HuH-7 (cell line): ENCODE measurements at regions not wholly inside any gene's neighbourhood (a gene's known extent, or its start where the extent isn't known, plus 50 kb on each side); places are given as distances from the start of the nearest gene placed in this dataset.

ENCODE experiments used
- DNase-seq: peaks from one replicate; pipeline ENCODE4 v3.0.0; 2011; ENCODE audit warnings: low spot score

DNA sequence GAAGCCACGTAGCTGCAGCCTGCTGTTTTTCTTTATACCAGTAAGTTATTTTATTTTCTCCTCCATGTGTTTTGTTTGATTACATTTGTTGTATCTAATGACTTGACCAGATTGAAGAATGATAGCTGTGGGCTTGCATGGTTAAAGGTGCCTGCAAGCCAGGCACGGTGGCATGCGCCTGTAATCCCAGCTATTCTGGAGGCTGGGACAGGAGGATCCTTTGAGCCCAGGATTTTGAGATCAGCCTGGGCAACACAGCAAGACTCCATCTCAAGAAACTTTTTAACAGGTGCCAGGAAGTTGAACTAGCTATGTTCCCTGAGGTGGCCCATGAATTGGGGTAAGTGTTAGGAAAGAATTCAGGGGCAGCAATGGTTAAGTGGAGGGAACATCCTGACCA is 179.4 kb downstream of the IRS1 start:
- DNase-seq, result no peak

- no peak for DNase-seq
Observed at GRCh38 chr2:226619707-226620106, 179.9 kb downstream of the IRS1 start.

DNA sequence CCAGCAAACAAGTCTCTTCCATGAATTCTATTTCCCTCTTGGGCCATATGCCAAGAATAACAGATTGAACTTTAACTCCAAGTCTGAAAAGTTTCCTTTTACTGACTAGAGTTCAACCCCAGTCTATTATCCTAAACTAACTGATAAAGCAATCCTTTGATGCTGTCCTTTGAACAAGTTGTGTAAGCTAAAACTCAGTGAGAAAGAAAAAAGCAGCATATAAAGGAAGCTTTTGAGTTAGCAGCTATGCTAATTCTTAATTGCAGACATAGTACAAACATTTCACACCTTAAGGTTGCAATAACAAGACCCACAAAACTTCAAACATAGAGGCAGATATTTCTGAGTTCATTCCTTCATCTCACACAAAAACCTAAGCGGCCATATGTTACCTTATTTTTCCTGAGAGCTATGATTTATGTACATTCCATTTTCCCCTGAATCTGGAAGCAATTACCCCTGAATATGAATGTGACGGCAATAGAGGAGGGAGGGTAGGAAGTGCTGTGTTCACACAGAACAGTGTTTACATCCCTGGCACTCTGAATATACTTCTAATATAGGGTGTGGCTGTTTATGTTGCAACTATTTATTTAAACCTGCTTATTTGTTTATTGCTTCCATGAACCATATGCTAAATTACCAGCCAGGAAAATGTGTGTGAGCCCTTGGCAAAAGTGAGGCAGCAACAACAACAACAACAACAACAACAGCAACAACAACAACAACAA is 180.6 kb downstream of the IRS1 start:
- peak; percentile 32 for DNase-seq

DNA sequence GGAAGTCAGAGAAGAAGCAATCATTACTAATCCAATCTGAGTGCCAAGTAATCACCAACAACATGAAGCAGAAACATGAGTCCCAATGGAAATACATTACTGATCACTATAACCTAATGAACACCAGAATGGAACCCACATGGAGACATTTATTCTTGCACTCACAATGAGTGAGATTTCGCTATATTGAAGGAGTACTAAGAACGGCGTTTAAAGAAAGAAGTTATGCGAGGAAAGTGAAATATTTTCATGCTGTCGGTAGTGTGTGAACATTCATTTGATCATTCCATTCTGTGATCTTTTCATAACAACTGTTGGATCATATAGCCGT is 181.1 kb downstream of the IRS1 start:
- no peak for DNase-seq

DNA sequence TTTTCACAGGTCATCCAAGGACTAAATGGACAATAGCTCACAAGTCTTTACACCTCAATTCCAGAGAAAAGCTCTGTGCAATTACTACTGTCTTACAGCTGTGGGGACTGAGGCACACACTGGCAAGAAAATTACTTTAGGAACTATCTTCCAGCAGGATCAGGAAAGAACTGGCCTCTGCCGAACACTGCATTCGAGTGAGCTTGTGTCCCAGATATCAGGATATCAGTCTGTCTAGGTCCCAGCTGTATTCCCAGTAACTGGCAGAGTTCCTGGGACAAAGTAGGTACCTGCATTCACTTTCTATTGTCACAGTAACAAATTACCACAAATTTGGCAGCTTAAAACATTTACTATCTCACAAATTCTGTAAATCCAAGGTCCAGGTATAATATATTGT is 183.7 kb downstream of the IRS1 start:
- DNase-seq, result no peak

DNA sequence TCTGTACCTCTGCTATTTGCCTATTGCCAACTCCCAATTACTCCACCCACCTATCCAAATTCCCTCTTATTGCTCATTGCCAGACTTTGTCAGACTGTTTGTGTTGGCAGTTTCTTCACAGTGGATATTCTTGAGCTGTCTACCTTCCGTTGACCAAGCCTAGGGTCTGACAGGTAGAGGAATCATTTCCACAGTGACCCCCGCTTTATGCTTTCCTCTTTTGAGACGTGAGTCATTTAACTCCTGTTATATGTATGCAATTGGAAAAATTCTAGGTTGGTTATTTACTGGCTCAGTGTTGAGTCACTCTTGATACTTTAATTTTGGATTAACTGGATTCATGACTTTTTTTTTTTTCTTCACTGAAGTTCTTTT is 187.7 kb downstream of the IRS1 start:
- no peak for DNase-seq

- no peak for DNase-seq
Observed at GRCh38 chr2:226611196-226611943, 188.2 kb downstream of the IRS1 start.

- DNase-seq, result no peak
Observed at GRCh38 chr2:226609366-226609765, 190.3 kb downstream of the IRS1 start.

DNA sequence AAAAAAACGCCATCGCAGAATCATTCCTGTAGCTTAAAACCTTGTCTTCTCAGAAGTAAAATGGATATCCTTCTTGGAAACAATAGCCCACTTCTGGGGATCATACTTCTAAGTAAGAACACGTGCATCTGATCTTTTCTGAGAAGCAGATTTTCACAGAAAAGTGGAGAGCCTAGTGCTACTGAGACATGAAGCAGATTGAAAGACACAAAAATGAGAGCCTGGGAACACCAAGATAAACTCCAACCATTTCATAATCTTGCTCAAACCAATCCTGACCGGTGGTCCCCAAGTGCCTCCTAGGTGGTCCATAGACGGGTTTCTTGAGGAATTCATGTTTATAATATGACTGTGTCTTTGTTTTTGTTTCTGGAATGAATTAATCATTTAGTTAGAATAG is 191.2 kb downstream of the IRS1 start:
- DNase-seq, result no peak

DNA sequence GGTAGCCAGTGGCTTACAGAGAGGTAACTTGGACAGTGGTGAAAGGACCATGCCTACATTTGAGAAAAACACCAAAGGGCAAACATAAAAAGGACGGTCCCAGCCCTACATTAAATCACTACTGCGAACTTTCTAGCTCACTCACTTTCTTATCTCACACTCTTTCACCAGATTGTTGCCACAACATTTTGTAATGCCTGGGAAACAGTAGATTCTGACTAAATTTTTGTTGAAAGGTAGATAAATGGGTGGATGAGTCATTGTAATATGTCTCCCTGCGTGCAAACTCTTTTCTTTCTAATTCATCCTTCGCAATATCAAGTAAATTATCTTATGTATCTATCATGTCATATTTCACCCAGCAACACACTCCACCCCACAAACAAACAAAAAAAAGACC is 192.2 kb downstream of the IRS1 start:
- no peak for DNase-seq

GRCh38 chr2:226605642-226606041 is 194.0 kb downstream of the IRS1 start:
- DNase-seq, result no peak

DNA sequence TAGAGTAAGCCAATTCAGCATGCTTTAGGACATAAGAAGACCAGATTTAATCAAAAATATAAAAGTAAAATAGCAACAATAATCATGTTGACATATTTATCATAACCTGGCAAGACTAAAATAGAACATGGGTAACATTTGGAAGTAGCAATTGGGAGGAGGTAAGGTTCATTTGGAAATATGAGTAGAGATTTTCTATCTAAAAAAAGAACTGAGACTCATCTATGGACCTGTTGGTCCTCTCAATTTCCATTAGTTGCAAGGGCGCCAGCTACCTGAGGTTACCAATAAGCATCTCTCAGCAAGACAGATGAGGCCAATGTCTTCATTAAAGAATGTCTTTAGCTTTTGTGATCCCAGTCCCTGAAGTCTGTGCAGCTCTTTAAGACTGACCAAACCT is 196.0 kb downstream of the IRS1 start:
- no peak for DNase-seq

DNA sequence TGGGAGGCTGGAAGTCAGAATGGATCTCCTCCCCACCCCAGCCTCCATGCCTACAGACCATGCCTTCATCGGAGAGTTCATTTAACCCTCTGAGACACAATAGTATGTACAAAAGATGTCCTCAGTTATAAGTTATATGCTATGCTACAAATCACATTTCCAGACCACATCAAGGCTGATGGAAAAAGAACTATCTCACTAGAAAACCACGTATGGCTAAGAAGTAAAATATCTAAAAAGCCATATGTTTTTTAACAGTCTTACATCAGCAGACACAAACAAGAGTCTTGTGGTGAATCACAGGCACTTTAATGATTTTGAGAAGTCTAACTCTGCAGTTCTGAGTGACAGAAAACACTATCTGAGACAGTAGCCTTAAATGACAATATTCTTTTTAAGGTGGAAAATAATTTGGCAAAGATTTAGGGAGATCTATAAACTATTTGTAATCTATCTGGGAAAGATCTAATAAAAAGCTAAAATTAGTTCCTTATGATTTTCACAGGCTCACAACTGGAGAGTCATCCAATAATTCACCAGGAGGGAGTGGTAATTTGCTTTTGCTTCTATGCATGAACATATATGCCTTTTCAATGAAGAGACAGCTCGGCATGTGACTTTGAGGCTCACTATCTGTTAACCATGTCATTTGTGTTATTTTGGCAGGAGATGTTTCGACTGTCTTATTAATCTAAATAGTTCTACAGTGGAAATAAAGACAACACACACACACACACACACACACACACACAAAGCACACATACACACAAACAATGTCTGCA is 197.5 kb downstream of the IRS1 start:
- no peak for DNase-seq

- DNase-seq, result no peak
Observed at GRCh38 chr2:226600802-226601201, 198.8 kb downstream of the IRS1 start.

GRCh38 chr2:226600184-226600583 is 199.4 kb downstream of the IRS1 start:
- no peak for DNase-seq

DNA sequence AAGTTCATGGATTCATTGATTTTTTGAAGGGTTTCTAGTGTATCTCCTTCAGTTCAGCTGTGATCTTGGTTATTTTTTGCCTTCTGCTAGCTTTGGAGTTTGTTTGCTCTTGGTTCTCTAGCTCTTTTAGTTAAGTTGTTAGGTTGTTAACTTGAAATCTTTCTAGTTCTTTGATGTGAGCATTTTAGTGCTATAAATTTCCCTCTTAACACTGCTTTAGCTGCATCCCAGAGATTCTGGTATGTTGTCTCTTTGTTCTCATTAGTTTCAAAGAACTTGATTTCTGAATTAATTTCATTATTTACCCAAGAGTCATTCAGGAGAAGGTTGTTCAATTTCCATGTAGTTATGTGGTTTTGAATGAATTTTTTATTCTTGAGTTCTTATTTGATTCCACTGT is 210.6 kb downstream of the IRS1 start:
- DNase-seq, result no peak

GRCh38 chr2:226585130-226585561 is 214.5 kb downstream of the IRS1 start:
- no peak for DNase-seq

DNA sequence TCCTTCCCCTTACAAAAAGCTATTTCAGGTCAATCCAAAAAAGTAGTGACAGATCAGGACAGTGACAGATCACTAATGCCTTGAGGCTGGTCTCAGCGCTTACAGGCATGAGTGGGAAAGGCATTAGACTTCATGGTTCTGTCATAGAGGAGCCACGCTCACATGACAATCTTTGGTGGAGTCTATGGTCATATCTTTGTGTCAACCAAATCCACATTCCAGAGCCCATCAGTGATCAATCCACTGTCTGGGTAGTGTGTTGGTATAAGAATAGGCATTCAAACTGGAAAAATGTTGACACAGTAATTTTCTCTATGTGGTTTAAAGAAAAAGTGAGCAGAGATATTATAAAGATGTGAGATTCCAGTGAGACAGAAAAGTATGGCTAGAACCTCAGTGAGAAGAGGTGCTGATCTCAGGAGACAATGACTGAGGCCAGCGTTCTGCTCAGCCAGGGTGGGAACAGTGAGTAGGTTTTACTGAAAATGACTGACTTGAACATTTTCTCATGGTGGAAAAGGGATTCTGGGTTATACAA is 215.0 kb downstream of the IRS1 start:
- no peak for DNase-seq

DNA sequence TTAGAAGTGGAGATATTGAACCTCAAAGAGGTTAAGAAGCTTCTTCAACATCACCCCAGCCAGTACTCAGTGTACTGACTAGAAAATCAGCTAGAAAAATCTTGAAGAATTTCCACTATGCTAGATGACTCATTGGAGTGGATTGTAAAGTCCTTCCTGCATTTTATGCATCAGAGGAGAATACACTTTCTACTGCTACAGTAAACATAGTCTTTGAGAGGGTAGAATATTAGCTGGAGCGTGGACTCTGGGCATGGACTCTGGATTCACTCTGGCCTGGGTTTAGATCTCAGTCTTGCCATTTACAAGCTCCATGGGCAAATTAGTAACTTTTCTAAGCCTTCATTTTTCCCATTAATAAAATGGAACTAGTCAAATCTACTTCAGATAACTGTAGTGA is 215.9 kb downstream of the IRS1 start:
- DNase-seq, result no peak

DNA sequence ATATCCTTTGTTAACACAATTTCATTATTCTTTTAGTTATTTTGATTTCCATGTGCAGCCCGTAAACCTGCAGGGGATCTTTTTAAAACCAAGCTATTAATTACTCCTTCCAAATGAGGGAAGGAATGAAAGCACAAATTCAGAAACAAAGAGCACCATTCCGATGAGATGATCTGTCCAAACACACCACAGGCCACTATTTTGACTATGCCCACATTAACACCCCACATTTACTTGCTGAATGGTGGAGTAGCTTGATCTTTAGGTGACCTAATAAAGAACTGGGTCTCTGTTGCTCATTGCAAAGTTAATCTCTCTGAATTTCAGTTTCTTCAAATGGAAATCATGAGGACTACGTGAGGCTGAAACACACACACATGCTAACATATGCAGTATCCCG is 218.0 kb downstream of the IRS1 start:
- DNase-seq, result no peak

DNA sequence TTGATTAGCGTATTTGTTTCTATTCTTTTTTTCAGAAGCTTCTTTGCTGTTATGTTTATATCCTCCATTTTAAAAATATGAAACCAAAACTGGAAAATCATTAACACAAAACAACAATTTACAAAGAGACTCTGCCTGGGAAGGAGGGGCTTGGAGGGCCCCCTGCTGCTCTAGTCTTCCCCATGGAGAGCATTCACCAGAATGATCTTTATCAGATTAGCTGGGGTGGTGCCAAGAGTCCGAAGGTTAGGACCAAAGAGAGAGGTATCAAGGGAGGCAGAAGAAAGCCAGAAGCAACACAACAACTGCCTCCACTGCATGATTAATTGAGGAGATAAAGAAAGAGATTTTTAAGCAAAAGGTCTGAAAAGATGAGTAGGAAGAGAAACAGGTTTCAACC is 218.6 kb downstream of the IRS1 start:
- DNase-seq, result no peak

- no peak for DNase-seq
Observed at GRCh38 chr2:226580403-226580802, 219.2 kb downstream of the IRS1 start.

GRCh38 chr2:226579519-226579918 is 220.1 kb downstream of the IRS1 start:
- DNase-seq, result no peak
